NCI-H146 treated with DMSO at 0.1 percent for 48 hours (cell line): ENCODE measurements at regions not wholly inside any gene's neighbourhood (a gene's known extent, or its start where the extent isn't known, plus 50 kb on each side); places are given as distances from the start of the nearest gene placed in this dataset.

Experiments
- DNase-seq: peaks from one replicate; lab custom pipeline; 2025; ENCODE audit not compliant: unreplicated experiment; lab: John Stamatoyannopoulos, UW

- DNase-seq: no peak
These were observed 497.7 kb downstream of the BRINP1 start for GRCh38 chr9:118871531-118871930.

GRCh38 chr9:118882684-118883083 is 486.6 kb downstream of the BRINP1 start:
- no peak for DNase-seq

GRCh38 chr9:118883411-118883810 is 485.8 kb downstream of the BRINP1 start:
- no peak for DNase-seq

GRCh38 chr9:118891213-118891612 is 478.0 kb downstream of the BRINP1 start:
- no peak for DNase-seq

- no peak for DNase-seq
These were observed 472.8 kb downstream of the BRINP1 start for GRCh38 chr9:118896324-118897000.

GRCh38 chr9:118918180-118918579 is 451.1 kb downstream of the BRINP1 start:
- no peak for DNase-seq

- no peak for DNase-seq
These were observed 440.5 kb downstream of the BRINP1 start for GRCh38 chr9:118928722-118929121.

GRCh38 chr9:118929287-118929686 is 439.9 kb downstream of the BRINP1 start:
- DNase-seq: no peak

GRCh38 chr9:118931941-118932340 is 437.3 kb downstream of the BRINP1 start:
- no peak for DNase-seq

GRCh38 chr9:118938581-118938980 is 430.7 kb downstream of the BRINP1 start:
- no peak for DNase-seq

GRCh38 chr9:118940473-118940872 is 428.8 kb downstream of the BRINP1 start:
- DNase-seq: no peak

GRCh38 chr9:118946669-118947068 is 422.6 kb downstream of the BRINP1 start:
- DNase-seq: no peak

- no peak for DNase-seq
These were observed 414.4 kb downstream of the BRINP1 start for GRCh38 chr9:118954857-118955256.

- DNase-seq: no peak
These were observed 411.6 kb downstream of the BRINP1 start for GRCh38 chr9:118957585-118957984.

- DNase-seq: no peak
These were observed 409.9 kb downstream of the BRINP1 start for GRCh38 chr9:118959366-118959765.

- no peak for DNase-seq
These were observed 407.4 kb downstream of the BRINP1 start for GRCh38 chr9:118961857-118962256.

GRCh38 chr9:118962426-118962825 is 406.8 kb downstream of the BRINP1 start:
- DNase-seq: no peak

GRCh38 chr9:118963674-118964073 is 405.6 kb downstream of the BRINP1 start:
- no peak for DNase-seq

GRCh38 chr9:118967901-118968300 is 401.3 kb downstream of the BRINP1 start:
- DNase-seq: no peak

- no peak for DNase-seq
These were observed 393.5 kb downstream of the BRINP1 start for GRCh38 chr9:118975736-118976135.

- no peak for DNase-seq
These were observed 393.1 kb downstream of the BRINP1 start for GRCh38 chr9:118976160-118976559.

- DNase-seq: no peak
These were observed 384.6 kb downstream of the BRINP1 start for GRCh38 chr9:118984607-118985006.

- DNase-seq: no peak
These were observed 383.4 kb downstream of the BRINP1 start for GRCh38 chr9:118985851-118986250.
